ENCODE measurements at regions not wholly inside any gene's neighbourhood (a gene's known extent, or its start where the extent isn't known, plus 50 kb on each side); places are given as distances from the start of the nearest gene placed in this dataset.
"Not testable (repeated sequence)": the region's sequence is repeated elsewhere in the genome, so short reads cannot be mapped to it uniquely, and the experiment has no call there.

DNA sequence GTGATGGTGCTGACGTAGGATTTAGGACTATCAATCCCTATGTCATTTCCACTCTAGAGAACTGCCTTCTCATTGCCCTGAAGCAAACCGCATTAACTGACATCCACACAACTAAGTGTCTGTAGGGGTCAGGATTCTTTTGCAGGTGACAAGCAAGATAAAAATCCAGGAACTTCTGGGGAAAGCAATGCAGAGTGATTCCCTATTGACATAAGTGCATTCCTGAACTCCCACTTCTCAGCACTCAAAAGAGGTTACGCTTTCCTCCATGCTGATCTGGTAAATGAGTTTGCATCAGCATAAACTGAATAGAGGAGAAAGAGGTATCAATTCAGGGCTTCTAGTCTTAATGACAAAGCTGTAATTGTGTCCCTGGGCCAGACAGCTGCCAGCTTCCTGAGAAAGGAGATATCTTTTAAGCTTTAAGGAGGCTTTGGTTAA, 224.6 kb upstream of the ISX start:
- DNase-seq (ENCODE audit: low spot score) = no peak

DNA sequence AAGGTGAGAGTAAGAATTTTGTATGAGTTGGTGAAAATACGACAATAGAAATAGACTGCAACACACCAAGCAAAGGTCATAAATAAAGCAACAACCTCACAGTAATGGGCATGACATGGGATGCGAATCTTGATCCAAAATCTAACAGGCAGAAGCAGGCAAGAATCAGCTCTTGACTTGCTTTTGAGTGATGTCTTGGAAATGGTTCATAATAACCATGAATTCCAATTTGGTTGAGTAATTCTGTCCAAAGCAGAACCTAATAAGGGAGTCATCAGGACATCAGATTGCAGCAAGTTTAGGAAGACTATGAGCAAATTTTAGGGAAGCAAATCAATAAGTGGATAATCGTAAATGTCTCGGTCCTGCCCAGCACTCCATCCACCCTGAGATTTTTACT, 224.0 kb upstream of the ISX start:
- DNase-seq (ENCODE audit: low spot score) = no peak

DNA sequence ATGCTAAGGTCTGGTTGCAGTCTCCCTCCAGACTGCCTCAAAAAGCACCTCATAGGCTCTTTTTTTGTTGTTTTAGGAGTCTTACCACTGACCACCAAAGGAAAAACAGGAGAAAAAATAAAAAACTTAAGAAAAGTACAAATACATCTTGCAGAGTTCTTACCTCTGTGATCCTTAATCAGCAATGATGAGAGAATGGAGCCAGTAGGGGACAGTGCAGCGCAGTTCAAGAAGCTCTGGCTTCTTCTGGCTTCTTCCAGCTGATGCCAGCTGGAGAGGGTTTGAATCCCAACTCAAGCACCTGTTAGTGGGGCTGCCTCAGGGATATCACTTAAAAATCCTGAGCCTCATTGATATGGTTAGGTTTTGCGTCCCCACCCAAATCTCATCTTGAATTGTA, 223.3 kb upstream of the ISX start:
- DNase-seq (ENCODE audit: low spot score) = no peak

DNA sequence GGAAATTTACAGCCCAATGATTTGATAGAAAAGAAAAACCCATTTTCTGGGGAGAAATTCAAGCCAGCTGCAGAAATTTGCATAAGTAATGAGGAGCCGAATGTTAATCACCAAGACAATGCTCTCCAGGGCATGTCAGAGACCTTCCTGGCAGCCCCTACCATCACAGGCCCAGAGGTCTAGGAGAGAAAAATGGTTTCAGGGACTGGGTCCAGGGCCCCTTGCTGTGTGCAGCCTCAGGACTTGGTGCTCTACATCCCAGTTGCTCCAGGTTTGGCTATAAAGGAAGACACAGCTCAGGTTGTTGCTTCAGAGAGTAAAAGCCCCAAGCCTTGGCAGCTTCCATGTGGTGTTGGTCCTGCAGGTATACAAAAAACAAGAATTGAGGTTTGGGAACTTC, 222.2 kb upstream of the ISX start:
- not testable (repeated sequence) for DNase-seq (ENCODE audit: low spot score)

DNA sequence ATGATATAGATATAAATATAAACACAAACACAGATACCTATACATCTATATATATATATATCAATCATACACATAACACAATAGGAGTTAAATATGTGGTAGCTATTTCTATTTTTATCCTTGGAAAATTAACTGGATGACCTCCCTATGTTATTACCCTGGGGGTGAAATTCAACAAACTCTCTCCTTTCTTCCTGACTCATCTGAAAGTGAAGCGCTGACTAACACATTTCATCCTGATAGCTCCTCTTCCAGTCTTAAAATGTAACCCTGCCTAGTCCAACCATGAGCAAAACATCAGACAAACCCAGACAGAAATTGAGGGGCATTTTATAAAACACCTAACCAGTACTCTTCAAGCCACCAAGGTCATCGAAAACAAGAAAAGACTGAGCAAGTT, 220.6 kb upstream of the ISX start:
- no peak for DNase-seq (ENCODE audit: low spot score)

DNA sequence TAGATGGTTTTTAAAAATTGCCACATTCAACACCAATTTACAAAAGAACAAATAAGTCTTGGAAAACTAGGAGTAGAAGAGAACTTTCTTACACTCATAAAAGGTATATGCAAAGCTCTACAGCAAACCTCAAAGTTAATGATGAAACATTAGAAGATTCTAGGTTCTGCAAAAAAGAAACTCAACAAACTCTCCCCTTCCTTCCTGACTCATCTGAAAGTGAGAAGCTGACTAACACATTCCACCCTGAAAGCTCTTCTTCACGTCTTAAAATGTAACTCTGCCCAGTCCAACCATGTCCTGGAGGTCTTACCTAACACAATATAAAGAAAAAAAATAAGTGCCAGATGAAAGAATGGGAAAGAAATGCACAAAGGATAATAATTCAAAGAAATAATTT, 218.9 kb upstream of the ISX start:
- no peak for DNase-seq (ENCODE audit: low spot score)

DNA sequence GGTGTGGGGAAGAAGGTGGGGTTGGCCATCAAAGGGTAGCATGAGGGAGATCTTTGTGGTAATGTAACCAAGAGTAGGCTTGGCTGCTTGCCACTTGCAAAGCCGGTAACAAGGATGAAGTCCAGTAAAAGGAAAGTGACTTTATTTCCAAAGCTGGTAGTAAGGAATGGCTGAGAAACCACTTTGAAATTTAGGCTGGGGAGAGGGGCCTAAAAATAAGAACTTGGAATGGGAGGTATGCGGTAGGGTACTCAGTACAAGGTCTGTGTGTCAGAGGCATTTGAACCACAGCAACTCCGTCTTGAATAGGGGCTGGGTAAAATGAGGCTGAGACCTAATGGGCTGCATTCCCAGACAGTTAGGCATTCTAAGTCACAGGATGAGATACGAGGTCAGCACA, 216.0 kb upstream of the ISX start:
- DNase-seq (ENCODE audit: low spot score) = no peak

DNA sequence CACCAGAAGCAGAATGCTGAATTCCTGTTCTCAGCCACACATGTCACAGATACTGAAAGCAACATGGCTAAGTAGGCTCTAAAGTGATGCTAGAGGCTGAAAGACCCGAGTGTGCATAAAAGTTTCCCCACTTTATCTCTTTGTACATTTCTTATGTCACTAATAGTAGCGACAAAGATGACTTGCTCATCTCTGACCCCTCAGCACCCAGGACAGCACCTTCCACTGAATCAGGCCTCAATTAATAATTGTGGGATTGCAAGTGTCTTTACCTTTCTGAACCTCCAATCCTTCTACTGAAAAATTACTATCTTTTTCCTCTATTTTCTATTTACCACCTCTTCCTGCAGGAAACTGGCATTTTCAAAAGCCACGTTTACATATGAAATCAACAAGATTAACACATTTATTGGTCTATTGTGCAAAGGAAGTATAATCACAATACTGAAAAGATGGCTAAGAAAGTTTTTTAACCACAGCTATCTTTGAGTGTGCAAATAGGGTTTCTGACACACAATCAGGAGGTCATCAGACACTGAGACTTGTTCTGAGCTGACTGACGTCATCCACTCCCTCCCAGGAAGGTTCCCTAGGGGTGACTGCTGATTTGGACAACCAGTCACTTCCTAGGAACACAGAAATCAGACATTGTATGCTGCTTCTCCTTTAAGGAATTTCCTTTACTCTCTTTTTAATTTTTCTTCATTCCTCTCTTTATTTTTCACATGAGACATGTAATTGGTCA, 213.9 kb upstream of the ISX start:
- DNase-seq (ENCODE audit: low spot score) = no peak

DNA sequence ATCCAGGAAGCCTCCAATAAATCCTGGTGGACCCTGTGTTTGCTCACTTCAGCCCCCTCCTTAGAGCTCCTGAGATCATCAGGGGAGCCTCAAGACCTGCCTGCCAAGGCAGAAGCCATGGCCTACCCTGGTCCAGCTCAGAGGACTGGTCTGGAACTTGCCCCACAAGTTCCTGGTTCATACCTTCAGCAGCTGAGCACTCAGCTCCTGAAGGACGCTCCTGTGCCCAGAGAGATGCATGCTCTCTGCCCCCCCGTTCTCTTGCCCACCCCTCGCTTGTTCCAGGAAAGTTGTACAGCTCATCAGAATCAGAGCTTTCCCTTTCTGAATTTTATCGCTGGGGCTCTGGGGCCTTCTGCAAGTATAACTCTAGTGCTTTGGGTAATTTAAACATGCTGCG, 210.5 kb upstream of the ISX start:
- no peak for DNase-seq (ENCODE audit: low spot score)

DNA sequence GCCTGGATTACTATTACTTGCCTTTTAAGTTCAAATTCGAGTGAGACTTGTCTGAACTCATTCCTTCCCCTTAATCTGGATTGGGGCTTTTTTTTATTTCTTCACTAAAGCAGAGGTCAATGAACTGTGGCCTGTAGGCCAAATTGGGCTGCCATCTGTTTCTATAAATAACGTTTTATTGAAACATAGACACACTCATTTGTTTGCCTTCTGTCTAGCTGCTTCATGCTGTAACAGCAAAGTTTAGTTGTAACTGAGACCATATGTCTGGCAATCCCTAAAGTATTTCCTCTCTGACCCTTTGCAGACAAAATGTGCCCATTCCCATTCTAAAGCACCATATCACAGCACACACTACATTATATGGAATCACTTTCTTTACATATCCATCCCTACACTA, 207.9 kb upstream of the ISX start:
- no peak for DNase-seq (ENCODE audit: low spot score)

DNA sequence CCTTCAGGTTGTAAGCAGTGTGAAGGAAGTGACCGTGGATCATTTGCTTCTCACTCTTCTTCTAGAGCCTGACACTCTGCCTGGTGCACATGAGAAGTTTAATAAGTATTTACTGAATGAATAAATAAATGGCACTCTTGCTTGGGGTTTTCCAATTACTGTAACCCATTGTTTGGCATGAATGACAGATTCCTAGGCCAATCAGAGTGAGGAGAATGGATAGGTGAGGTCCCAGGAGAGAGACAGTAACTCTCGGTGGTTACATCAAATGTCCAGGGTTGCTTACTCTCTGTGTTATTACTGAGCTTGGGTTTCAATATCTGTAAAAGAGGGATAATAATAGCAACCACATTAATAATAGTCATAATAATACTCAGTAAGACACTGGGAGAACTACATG, 204.2 kb upstream of the ISX start:
- DNase-seq (ENCODE audit: low spot score) = no peak

DNA sequence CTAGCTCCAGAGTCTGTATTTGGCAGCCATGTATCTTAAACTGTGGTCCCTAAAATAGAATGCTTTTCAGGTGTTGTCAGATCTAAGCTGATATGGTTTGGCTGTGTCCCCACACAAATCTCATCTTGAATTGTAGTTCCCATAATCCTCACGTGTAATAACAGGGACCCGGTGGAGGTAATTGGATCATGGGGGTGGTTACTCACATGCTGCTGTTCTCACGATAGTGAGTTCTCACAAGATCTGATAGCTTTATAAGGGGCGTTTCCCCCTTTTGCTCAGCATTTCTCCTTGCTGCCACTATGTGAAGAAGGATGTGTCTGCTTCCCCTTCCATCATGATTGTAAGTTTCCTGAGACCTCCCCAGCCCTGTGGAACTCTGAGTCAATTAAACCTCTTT, 199.9 kb upstream of the ISX start:
- no peak for DNase-seq (ENCODE audit: low spot score)

DNA sequence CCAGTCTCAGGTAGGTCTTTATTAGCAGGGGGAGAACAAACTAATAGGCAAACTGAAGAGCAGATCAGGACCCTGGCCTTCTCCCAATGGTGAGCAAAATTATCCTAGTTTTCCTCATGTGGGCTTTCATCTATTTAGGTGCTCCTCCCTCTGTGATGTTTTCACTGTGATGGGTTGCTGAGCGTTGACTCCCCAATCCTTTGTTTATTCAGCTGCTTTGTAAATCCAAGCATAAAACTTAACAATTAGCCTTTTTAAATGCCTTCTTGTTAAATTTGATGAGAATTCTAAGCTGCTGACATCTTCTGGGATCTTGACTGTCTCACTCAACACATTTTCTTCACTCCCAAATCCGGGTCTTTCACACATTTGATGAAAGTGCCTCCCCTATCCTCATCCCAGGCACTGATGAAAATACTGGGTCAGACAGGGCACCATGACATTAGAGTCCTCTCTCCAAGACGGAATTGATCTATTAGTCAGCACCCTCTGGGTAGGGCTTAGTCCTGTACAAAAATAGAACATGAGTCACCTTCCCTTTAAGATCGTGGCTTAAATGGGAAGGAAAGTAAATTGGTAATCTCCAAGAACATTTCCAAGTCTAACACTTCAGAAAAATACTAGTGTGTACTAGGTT, 199.3 kb upstream of the ISX start:
- DNase-seq (ENCODE audit: low spot score) = no peak

DNA sequence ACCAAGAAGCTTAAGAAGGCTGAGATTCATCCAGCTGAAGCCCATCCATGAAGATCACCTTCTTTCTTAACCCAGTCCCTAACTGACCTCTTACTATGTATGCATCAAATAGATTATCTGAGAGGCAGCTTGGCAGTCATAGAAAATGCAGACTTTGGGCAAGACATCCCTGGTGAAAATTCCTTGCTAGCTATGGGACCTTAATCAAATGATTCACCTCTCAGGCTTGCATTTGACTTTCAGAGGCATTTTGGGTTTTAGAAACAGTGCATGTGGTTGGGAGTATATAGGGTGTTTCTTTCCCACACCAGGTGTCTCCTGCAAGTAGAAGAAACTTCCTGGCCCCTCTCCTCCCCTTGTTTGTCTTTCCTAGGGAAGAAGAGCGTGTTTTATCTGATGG, 188.5 kb upstream of the ISX start:
- no peak for DNase-seq (ENCODE audit: low spot score)

DNA sequence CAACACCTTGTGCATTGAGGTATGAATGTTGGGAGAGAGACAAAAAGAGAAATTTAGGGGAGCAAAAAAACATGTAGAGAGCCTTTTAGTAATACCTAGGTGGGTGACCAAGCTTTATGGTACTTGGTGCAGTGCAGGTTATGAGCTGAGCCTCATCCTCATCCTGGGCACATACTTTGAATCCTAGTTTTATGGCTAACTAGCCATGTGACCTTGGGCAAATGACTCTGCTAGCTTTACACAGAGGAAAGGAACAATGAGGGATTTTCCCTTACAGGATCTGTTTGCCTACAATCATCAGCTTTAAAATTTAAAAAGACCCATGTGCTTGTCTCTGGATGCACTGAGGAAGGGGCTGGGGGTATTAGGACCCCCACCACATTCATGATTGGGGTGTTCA, 187.8 kb upstream of the ISX start:
- no peak for DNase-seq (ENCODE audit: low spot score)

DNA sequence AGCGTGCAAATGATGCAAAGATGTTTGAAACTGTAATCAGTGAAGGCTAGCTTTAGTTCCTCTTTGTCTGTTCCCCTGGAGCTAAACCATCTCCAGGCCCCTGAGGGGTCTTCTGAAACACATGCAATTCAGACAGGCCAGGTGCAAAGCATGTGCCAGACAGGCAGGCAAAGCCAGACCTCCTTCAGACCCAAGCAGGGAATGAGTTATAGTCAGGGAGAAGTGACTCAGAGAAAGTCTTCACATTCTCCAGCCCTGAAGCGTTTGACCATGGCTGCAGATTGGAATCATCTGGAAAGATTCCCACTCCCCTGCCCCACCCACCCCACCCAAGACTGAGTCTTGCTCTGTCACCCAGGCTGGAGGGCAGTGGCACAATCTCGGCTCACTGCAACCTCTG, 187.0 kb upstream of the ISX start:
- DNase-seq (ENCODE audit: low spot score) = no peak

DNA sequence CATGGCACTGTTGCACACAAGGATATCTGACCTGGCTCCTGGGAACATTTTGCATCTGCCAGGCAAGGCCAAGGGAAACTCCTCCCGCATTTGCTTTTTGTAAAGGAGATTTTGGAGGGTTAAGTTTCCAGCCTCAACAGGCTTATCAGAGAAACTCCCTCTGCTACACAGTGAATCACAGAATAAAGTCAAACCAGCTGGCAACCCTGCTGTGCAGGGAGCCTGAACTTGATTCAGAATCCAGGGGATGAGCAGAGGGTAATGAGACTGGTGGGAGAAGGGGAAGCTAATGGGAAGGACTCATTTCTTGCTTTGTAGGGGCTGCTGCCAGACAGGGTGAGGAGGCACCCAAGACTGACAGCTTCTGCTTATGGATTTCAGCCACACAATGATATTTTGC, 185.3 kb upstream of the ISX start:
- DNase-seq (ENCODE audit: low spot score) = no peak

DNA sequence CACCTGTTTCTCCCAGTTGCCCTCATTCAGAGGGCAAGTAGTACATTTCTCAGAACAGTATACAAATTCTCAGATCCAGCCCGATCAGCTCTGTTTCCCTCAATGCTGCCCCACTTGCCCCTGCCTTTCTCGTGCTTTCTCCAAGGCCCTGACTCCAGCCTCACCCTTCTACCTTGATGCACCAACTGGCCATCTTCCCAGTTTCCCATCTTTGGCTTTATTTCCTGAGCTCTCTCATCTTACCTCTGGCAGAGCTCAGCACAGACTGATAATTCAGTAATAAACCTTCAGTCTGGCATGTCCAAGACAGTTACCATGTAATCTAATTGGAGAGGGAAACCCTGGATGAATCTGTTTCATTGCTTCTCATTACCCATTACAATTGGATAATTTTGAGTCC, 184.5 kb upstream of the ISX start:
- DNase-seq (ENCODE audit: low spot score) = no peak

DNA sequence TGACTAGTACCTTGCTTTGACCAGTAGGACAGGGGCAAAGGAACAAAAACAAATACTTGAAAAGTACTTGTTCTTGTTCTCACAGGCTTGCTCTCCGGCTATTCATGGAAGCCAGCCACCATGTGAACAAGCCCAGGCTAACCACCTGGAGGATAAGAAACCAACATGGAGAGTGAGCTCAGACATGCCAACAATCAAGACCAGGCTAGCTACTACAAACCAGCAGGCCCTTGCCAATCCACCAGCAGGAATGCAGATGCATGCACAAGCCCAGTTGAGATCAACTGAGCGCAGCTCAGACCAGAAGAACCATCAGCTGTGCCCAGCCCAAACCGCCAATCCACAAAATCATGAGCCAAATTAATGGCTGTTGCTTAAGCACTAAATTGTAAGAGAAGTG, 180.1 kb upstream of the ISX start:
- DNase-seq (ENCODE audit: low spot score) = no peak

DNA sequence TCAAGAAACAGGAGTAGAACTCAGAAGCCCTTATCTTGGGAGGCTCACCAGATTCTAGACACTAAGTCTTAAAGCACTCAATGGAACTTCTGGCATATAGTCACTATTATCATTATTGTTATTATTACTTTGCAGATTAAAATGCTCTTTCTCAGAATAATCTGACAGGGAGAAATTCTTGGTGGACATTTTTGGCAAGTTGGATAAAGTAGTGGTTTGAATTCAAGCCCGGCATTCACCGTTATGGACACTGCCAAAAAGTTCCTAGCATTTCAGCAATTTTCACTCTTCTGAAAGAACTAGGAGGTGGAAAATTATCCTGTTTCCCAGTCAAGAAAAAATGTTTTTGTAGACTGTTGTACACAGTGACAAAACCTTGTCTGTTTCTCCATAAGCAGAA, 179.6 kb upstream of the ISX start:
- DNase-seq (ENCODE audit: low spot score) = no peak

DNA sequence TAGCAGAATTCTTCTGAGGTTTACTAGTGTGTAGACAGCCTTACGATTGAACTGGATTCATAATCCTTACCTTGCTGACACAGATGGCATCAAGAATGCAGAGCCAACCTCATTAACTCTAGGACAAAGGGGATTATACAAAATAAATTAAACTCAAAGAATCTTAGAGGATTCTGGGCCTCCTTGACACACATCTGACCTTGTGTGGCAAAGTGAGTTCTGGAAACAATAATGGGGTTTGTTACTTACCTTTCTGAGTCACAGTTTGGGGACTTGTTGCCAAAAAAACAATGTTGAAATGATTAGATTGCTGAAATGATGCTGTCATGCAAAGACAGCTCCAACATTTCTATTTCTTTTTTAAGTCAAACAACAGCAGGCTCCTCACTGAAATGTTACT, 179.1 kb upstream of the ISX start:
- DNase-seq (ENCODE audit: low spot score) = no peak

DNA sequence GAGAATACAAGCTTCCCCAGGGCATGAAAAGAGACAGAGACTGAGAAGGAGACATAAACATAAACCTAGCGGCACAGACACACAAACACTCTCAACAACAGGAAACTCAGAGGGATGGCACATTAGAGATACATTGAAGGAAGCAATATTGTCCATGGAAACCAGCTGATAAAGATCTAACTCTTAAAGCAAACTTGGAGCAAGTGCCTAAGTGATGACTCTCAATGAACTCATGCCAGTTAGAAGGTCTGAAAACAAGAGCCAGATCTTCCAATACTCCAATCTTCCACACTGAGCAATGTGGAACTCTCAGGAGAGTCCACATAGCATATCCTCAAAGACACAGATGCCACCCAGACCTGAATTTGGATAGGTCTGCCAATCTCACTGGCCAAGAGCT, 168.8 kb upstream of the ISX start:
- no peak for DNase-seq (ENCODE audit: low spot score)

DNA sequence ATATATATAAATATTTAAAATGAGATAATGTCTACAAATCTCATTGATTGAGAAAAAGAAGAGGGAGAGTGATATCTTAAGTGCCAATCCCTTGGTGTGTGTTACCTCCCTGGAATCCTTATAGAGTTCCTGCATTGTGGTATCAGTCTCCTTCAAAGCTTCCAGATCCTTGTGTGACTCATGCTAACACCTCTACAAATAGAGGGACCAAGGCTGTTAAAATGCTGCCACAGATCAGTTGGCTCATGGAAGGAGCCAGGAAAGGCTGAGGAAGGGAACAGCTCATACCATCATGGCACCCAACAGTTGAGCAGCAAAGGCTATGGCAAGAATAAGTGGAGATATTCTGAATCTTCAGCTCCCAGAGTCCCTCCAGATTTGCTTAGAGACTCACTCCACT, 163.6 kb upstream of the ISX start:
- DNase-seq (ENCODE audit: low spot score) = no peak

DNA sequence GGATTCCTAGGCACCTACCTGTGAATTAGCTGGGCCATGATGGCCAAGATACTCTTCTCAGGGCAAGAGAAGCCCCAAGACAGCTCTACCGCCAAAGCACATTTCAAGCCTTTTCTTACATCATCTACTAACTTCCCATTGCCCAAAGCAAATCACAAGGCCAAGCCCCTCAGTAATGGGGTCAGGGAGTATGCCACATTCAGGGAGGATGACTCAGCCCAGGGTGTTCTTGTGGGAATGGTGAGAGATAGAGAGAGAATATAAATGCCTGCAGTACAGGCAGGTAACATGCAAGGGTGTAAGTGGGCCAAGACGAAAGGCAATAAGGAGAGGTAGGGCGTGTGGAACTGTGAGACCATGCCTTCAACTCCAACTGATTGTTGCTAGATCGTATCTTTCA, 162.5 kb upstream of the ISX start:
- no peak for DNase-seq (ENCODE audit: low spot score)

Data from left forelimb (tissue), 1 donor.